Ramos (cell line): ENCODE measurements at regions not wholly inside any gene's neighbourhood (a gene's known extent, or its start where the extent isn't known, plus 50 kb on each side); places are given as distances from the start of the nearest gene placed in this dataset.

Source experiments
- in situ Hi-C: fragments of 300-500 bp; cut with MboI; formaldehyde crosslinking; loops from one replicate; pipeline ENCODE4 v1.14.3; 2022; ENCODE audit warnings: low sequenced_read_pairs; ENCODE audit not compliant: unreplicated experiment

DNA sequence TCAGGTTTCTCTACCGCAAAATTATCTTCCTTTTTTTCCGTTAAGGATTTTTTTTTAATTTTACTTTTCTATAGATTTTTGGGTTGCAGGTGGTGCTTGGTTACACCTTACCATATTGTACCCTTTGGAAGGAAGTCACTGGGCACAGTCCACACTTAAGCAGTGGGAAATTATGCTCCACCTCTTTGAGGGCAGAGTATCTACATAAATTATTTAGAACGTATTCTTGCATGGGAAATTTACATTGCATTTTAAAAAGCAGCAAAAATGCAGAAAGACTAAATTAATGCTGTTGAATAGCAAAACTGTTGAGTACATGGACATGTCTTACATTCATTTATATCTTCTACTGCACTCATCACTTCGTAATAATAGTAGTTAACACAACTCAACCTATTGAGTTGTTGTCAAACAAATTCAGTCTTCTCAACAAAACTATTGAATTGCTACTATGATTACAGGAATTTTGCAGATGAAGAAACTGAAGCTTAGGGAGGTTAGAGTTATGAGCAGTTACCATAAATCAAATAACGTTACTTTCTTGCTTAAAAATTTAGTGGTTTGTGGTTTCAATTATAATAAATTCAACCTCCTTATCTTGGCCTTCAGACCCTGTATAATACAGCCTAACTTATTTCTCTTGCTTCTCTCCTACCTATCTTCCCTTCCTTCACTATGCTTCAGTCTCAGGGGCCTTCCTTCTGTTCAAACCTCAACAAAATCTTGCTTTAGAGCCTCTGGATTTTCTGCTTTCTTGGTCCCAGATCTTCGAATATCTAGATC lies 97.4 kb upstream of the ARHGAP20 start:
- in situ Hi-C loops = no loop called here

DNA sequence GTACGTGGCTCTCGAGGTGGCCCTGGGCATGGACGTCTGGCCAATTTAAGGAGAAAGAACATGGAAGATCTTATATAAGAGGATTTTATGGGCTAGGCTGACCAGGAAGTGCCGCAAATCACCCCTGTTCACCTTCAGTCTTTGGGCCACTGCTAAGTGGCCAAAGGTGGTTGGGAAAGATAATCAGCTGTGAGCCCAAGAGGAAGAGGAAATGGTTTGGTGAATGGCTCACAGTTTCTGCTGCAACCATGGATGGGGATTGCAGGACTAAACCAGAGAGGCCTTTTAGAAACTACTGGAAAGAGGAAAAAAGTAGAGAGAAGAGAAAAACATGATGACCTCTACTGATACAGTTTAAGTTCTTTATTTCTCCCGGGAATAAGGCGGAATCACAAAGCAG lies 96.0 kb upstream of the ARHGAP20 start:
- in situ Hi-C loops = no loop called here

DNA sequence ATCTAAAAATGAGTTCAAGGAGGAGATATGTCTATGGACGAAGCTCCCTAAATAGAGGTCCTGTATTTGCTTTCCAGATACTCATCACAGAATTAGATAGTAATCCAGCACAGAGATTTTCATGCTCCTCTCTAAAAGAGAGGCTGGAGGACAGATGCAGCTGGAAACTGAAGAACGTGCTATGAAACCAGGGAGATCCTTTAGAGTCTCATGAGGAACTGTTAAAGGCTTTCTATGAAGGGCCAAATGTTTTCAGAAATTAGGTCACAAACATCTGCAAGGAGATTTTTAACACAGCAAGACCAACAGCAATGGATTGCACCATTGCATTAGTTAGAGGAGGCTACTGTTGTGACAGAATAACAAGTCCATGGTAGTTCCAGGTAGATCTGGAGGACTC lies 95.6 kb upstream of the ARHGAP20 start:
- in situ Hi-C loops = no loop called here

DNA sequence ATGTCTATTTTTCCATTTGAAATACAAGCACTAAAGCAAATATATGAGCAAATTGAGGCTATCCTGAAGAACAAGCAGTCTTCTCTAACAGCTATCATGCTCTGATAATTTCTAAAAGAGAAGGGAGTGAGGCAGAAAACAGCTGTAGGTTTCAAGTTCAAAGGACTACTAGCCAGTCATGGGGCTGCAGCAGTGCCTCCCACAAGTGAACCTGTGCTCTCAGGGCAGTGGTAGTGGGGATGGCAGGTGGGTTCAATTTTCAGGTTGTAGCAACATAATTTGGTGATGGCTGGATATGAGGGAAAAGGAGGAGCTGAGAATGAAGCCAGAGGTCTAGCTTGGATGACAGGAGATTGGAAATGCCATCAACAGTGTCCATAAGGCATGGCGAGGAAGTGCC lies 93.5 kb upstream of the ARHGAP20 start:
- in situ Hi-C loops = no loop called here

DNA sequence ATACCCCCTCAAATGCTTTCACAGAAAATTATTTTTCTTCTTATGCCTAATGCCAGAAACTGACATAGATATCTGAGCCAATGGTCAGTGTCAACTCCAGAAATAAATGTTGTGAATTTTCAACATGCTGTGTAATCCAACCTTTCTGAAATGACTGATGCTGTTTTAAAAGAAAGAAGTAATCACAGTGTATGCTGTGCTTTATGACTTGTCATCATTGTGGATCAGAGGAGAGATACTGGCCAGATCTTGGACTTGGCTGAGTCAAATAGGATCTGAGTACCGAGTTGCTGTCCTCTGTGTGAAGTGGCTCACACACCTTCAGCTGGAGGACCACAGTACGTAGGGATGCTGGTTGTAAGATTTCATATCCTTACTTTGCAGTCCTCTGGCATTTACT lies 89.9 kb upstream of the ARHGAP20 start:
- in situ Hi-C loops = no loop called here

DNA sequence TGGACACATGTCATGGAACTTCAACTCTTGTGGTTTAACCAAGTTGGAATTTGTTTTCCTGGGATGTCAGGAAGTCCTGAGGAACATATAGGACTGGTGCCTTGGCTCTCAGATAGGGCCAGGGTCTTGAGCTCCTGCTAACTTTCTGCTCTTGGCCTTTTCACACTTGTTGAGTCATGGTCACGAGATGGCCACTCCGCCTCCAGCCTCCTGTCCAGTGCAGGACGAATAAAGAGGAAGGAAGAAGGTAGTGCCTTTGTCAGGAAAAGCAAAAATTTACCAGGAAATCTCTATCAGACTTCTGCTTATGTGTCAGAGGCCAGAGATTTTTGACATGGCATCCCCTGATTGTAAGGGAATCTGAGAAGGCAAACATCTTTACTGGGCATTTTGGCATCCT lies 89.1 kb upstream of the ARHGAP20 start:
- in situ Hi-C loops = no loop called here

DNA sequence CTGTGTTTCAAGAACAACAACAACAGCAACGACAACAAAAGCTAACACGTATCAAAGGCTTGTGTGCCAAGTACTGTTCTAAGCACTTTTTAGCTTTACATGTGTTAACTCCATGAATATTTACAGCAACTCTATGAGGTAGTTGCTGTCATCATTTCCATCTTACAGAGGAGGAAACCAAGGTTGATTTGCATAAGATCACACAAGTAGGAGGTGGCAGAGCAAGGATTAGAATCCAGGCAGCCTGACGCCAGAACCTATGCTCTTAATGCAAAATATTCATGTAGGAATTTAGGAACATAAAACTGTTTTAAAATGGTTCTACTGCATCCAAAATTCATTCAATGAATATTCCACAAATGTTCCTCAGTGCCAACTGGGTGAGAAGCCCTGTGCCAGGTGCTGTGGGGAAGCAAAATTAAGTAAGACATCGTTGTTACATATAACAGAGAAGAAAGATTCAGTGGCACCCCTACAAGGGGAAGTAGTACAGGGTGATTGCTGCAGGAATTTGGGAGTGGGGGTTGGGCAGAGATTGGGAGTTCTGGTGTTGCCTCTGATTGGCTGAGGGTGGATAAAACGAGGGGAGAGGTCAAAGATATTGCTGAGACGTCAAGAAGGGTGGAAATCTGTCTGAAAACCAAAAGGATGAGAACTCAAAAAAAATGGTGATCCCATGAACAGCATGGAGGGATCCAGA lies 86.1 kb upstream of the ARHGAP20 start:
- in situ Hi-C loops = no loop called here

DNA sequence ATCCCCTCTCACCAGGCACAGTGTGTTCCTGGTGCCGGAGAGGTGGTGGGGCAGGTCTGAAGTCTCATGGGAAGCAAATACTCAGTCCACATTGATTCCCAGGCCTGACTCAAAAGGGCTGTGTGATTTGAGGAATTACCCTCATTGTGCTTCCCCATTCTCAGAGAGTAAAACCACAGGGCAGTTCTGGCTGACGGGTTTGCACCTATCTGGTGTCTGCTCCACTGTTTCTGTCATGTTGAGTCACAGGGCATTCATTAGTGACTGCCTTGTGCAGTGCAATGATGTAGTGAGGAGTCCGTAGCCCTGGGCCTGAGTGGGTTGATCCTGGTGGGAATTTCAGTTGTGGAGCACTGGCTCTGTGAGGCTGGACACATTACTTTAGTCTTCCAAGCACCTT lies 85.2 kb upstream of the ARHGAP20 start:
- in situ Hi-C loops = no loop called here

DNA sequence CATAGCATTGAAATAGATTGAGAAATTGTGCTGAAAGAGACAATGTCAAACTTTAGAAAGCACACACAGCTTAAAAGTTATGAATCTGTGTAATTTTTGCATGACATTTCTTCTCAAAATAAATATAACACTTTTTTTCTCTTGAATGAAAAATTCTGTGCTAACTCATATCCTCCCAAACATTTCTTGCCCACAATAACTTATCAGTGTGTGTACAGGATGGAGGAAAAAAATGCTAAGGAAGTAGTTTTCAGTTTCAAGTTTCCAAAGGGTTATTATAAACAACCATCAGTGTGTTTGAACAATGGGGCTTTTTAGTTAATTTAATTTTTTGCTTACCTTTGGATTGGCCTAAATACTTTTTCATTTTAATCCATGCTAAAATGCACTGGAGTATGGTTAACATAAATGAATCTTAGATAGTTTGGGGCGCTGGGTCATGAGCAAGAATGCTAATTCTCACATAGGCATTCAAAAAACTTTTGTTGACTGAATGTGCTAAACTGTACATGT lies 82.9 kb upstream of the ARHGAP20 start:
- in situ Hi-C loops = no loop called here

DNA sequence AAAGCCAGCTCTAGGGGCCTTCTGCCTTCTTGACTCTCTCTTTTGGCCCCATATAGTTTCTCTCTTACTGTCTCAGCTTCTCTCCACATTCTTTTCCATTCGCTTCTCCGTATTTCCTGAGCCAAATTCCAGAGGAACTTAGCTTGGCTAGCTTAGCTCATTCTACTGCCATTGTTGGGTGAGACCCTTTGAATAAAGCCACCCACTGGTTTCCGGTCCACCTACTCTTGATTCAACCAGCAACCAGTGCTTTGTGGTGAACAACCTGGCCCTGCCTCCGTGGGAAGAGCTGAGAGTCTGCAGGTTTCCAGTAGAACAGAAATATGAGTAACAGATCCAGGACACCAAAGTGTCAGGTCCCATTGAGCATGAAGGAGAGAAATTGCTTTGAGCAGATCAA lies 81.3 kb upstream of the ARHGAP20 start:
- in situ Hi-C loops = no loop called here

DNA sequence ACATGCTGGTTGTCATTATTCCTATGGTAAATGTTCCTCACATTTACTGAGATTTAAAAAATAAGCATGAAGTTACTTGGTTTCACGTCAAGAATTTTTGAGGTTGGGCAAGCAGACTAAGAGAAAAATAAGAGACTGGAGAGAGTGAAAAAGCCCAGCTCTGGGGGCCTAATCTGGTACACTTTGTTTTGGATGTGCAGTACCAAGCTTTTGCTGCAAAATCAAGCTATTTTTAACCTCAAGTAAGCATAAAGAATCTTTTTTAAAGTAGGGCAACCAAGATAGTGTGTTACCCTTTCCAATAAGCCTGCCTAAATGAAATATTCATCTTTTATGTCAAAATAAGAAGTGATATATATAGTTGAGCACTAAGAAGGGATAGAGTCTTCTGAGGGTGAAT lies 79.4 kb upstream of the ARHGAP20 start:
- in situ Hi-C loops = no loop called here

DNA sequence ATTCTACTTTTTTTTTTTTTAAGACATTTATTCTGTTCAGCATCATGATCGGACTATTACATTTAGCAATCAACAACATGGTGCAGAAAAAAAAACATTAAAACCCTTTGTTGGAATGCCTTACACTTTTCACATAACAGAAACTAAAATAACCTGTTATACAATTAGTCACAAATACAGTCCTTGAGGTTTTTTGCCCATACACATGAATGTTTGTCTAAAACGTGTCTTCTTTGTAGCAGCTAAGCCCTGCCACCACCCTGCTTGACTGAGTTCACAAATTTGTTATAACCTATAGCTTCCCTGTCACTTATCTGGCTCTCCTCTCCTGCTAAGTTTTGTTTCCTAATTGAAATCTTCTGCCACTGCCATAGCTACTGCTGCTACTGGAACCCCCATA lies 75.4 kb upstream of the ARHGAP20 start:
- in situ Hi-C loops = no loop called here

DNA sequence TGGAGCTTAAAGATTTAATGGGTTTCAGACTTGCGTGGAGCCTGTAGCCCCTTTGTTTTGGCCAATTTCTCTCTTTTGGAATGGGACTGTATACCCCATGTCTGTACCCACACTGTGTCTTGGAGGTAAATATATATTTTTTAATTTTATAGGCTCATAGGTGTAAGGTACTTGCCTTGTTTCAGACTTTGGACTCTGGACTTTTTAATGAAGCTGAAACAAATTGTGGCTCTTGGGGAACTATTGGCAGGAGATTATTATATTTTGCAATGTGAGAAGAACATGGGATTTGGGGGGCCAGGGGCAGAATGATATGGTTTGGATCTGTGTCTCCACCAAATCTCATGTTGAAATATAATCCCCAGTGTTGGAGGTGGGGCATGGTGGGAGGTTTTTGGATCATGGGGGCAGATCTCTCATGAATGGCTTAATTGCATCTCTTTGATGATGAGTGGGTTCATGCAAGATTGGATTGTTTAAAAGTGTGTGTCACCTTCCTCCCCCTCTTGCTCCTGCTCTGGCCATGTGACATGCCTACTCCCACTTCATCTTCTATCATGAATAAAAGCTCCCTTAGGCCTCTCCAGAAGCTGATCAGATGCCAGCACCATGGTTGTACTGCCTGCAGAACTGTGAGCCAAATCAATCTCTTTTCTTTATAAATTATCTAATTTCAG lies 74.1 kb upstream of the ARHGAP20 start:
- in situ Hi-C loops = no loop called here

DNA sequence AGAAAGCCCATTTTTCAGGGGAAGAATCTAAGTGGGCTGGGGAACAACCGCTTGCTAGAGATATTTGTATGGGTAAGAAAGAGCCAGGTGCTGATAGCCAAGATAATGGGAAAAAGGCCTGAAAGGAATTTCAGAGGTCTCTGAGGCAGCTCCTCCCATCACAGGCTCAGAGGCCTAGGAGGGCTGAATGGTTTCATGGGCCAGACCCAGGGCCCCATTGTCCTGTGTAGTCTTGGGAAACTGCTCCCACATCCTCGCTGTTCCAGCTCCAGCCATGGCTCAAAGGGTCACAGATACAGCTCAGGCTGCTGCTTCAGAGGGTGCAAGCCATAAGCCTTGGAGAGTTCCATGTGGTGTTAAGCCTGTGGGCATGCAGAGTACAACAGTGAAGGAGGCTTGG lies 73.2 kb upstream of the ARHGAP20 start:
- in situ Hi-C loops = no loop called here

DNA sequence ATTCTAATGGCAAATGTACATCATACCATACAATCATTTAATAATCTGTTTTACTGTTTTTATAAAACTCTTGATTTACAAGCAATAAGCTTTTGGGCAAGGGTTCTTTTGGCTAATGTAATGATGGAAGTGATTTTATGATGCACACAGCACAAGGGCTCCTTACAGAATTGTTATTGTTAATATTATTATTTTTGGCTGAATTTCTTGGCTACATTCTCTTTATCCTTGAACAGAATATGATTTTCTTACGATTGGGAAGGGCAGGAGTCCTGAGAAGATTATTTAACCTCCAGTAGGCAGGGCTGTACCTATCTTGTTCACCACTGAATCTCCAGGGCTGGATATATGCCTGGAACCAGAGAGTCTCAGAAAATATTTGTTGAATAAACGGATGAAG lies 70.4 kb upstream of the ARHGAP20 start:
- in situ Hi-C loops = no loop called here

DNA sequence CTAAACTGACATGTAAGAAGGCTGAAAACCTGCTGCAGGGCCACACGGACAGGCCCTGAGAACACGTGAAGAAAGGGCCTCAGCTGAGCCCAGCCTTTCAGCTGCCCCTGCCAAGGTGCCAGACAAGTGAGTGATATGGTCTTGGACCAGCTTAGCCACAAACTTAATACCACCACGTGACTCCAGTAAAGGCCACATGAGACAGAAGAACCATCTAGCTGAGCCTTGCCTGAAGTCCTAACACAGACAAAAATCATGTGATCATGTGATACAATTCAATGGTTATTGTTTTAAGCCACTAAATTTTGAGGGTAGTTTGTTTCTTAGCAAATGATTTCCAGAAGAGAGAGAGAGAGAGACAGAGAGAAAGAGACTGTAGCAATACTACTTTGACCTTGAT lies 66.9 kb upstream of the ARHGAP20 start:
- in situ Hi-C loops = no loop called here

DNA sequence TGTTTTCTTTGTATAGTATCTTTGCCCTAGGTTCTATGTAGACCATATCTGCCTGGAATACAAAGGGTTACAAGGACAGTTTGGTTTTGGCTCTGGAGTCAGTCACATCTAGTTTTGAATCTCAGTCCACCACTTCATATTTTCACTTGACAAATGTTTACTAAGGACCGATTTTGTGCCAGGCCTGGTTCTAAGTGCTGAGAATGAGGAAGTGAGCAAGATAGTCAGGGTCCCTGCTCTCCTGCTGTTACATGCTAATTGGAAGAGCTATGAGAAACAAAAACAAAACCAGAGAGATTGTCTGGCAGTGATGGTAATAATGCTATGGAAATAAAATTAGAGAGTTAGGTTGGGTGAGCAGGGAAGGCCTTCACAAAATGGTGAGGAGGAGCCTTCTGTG lies 66.1 kb upstream of the ARHGAP20 start:
- in situ Hi-C loops = no loop called here

DNA sequence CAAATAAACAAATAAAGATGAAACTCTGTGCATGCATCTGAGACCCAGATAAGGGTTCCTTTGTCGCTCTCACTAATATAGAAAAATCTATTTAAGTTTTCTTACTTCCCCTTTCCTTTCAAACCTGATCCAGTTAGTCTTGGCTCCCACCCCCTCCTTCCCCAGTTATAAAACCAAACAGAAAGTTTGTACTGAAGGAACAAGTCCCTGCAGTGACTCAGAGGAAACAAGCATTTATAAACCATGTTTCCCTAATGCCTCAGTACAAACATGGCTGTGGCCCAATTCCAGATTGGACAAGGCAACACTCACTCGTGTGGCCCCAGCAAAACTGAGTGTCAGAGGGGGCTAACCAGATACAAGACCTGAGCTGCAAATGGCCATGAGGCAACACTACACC lies 65.5 kb upstream of the ARHGAP20 start:
- in situ Hi-C loops = no loop called here

DNA sequence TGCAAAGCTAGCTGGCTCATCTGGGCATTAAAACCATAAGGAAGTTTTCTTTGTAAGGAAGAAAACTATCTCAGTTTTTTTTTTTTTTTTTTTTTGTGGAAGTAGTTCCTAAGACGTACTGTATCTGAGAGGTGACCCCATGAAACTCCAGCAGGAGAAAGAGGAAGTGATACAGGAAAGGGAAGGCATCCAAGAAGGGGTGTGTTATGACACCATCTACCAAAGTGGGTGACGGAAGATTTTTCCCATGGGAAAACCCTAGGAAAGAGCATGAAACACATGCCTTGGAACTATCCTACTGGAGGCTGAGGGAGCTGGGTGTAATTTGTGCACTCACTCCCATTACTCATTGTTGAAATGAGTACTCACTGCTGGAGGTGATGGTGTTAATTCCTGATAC lies 63.8 kb upstream of the ARHGAP20 start:
- in situ Hi-C loops = no loop called here

DNA sequence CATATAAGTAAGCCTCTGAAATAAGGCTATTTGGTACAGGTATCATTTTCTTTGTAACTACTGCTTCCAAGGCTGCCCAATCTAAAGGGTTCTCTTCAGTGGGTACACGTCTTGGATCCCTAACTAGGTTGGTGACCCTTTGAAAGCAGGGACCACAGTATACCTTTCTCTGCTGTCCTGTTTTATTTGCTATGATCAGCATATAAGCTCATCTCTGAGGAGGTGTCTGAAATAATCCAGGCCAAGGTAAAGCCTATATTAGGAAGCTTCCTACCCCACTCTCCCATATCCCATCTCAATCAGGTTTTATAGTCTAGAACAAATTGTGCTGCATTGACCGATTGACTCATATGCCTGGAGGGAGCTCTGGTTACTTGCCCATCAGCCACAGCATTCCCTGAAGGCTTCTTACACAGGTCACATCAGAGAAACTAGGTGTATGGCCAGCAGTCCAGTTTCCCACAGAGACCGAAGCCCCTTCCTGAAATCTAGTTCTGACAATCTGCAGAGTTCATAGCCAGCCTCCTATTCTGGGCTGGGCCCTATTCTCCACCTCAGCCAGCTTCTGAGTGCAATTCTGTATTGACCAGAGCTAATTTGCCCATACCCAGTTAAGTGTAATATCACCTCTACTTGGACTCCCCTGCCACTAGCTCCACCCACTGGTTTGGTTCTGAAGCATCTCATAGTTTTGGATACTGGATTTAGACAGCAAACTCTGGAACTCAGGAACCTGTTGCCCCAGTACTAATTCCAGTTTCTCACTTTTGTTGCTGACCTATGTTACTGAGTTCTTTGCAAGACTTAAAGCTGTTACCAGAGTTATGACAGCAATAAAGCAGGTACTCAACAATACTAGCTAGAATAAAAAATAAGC lies 62.1 kb upstream of the ARHGAP20 start:
- in situ Hi-C loops = no loop called here
